ENCODE measurements at regions not wholly inside any gene's neighbourhood (a gene's known extent, or its start where the extent isn't known, plus 50 kb on each side); places are given as distances from the start of the nearest gene placed in this dataset.
A peak's percentile ranks its signal among the peaks of the same experiment; 100 is the strongest.

- no peak for DNase-seq
- no peak overlapping the region for H3K4me3 ChIP-seq (ENCODE audit: low read depth, low read length)
- TF ChIP-seq CTCF (IDR thresholded peaks at IDR 0.05; ENCODE audit: low read depth, low read length): no peak
- H3K27me3 ChIP-seq: no peaks in the 10 kb centered on the region
- no peaks in the 10 kb centered on the region for H3K9me3 ChIP-seq
- H3K4me1 ChIP-seq: peaks cover 4% of the 10 kb centered on the region
- no peaks in the 10 kb centered on the region for H3K36me3 ChIP-seq
These were observed 76.4 kb upstream of the ZMIZ1 start for GRCh38 chr10:78992333-78992732.

- no peak for TF ChIP-seq CTCF (IDR thresholded peaks at IDR 0.05; ENCODE audit: low read depth, low read length)
- Histone ChIP-seq H3K4me3 (ENCODE audit: low read depth, low read length) (no peak overlapping the region), H3K36me3 (no peaks in the 10 kb centered on the region), H3K4me1 (peaks cover 4% of the 10 kb centered on the region), H3K27me3 (no peaks in the 10 kb centered on the region), H3K9me3 (no peaks in the 10 kb centered on the region)
- DNase-seq: no peak
These were observed 75.4 kb upstream of the ZMIZ1 start for GRCh38 chr10:78993261-78993945.

- Histone ChIP-seq H3K4me3 (ENCODE audit: low read depth, low read length) (no peak overlapping the region), H3K4me1 (peaks cover 4% of the 10 kb centered on the region), H3K9me3 (no peaks in the 10 kb centered on the region), H3K36me3 (no peaks in the 10 kb centered on the region), H3K27me3 (no peaks in the 10 kb centered on the region)
- no peak for TF ChIP-seq CTCF (IDR thresholded peaks at IDR 0.05; ENCODE audit: low read depth, low read length)
- DNase-seq: peak; percentile 58
These were observed 72.6 kb upstream of the ZMIZ1 start for GRCh38 chr10:78995987-78996791.

GRCh38 chr10:78996792-78997129, 72.0 kb upstream of the ZMIZ1 start:
- H3K4me1 ChIP-seq: peaks cover 4% of the 10 kb centered on the region

GRCh38 chr10:78997635-78998618, 70.8 kb upstream of the ZMIZ1 start:
- peaks cover 4% of the 10 kb centered on the region for H3K4me1 ChIP-seq
- H3K27me3 ChIP-seq: no peaks in the 10 kb centered on the region
- H3K9me3 ChIP-seq: no peaks in the 10 kb centered on the region
- no peak for DNase-seq
- no peak for TF ChIP-seq CTCF (IDR thresholded peaks at IDR 0.05; ENCODE audit: low read depth, low read length)
- no peaks in the 10 kb centered on the region for H3K36me3 ChIP-seq
- H3K4me3 ChIP-seq (ENCODE audit: low read depth, low read length): no peak overlapping the region

More at GRCh38 chr10:78996792-78997129, 72.0 kb upstream of the ZMIZ1 start:
- no peak for TF ChIP-seq CTCF (IDR thresholded peaks at IDR 0.05; ENCODE audit: low read depth, low read length)
- no peak overlapping the region for H3K4me3 ChIP-seq (ENCODE audit: low read depth, low read length)
- no peaks in the 10 kb centered on the region for H3K9me3 ChIP-seq
- no peaks in the 10 kb centered on the region for H3K27me3 ChIP-seq
- no peak for DNase-seq
- no peaks in the 10 kb centered on the region for H3K36me3 ChIP-seq
